ENCODE measurements at regions not wholly inside any gene's neighbourhood (a gene's known extent, or its start where the extent isn't known, plus 50 kb on each side); places are given as distances from the start of the nearest gene placed in this dataset.

DNA sequence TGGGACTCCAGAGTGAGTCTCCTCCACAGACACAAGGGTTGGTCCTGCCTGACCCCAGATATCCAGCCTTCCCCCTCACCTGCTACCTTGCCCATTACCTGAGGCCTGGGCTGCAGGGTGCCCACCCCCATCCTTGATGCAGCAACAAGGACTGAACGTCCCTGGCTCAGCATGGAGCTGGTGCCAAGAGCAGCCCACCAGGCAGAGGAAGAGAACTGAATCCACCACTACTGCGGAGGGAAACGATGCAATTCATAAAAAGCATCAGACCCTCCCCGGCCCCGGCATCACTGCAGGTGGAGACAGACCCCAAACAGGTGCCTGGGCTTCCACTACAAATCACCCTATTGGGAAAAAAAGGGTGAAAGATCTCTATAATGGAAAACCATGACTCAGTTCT is 131.0 kb upstream of the TNRC6C start:
- TF ChIP-seq, protein P1, sequence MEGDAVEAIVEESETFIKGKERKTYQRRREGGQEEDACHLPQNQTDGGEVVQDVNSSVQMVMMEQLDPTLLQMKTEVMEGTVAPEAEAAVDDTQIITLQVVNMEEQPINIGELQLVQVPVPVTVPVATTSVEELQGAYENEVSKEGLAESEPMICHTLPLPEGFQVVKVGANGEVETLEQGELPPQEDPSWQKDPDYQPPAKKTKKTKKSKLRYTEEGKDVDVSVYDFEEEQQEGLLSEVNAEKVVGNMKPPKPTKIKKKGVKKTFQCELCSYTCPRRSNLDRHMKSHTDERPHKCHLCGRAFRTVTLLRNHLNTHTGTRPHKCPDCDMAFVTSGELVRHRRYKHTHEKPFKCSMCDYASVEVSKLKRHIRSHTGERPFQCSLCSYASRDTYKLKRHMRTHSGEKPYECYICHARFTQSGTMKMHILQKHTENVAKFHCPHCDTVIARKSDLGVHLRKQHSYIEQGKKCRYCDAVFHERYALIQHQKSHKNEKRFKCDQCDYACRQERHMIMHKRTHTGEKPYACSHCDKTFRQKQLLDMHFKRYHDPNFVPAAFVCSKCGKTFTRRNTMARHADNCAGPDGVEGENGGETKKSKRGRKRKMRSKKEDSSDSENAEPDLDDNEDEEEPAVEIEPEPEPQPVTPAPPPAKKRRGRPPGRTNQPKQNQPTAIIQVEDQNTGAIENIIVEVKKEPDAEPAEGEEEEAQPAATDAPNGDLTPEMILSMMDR (IDR thresholded peaks at IDR 0.05): no peak
- no peak for TF ChIP-seq POLR2A (IDR thresholded peaks at IDR 0.05)

All from vagina (tissue), 2 donors.